HG03558 (cell line): ENCODE measurements at regions not wholly inside any gene's neighbourhood (a gene's known extent, or its start where the extent isn't known, plus 50 kb on each side); places are given as distances from the start of the nearest gene placed in this dataset.

Experiments used
- ATAC-seq: cut with Tn5 transposase; IDR thresholded peaks from one replicate; pipeline ENCODE4 v1.9.1; 2021; ENCODE audit warnings: moderate number of reproducible peaks; ENCODE audit not compliant: unreplicated experiment; ENCODE audit errors: extremely low read depth

GRCh38 chr5:125289606-125290005 lies 543.2 kb upstream of the ZNF608 start:
- no peak for ATAC-seq

GRCh38 chr5:125290935-125291334 lies 544.5 kb upstream of the ZNF608 start:
- ATAC-seq, result no peak

- ATAC-seq, result no peak
Measured at GRCh38 chr5:125291447-125291846, 545.0 kb upstream of the ZNF608 start.

- no peak for ATAC-seq
Measured at GRCh38 chr5:125293223-125293622, 546.8 kb upstream of the ZNF608 start.

- ATAC-seq, result no peak
Measured at GRCh38 chr5:125293726-125294125, 547.3 kb upstream of the ZNF608 start.

GRCh38 chr5:125294844-125295243 lies 548.4 kb upstream of the ZNF608 start:
- no peak for ATAC-seq

GRCh38 chr5:125295405-125295872 lies 549.0 kb upstream of the ZNF608 start:
- ATAC-seq, result no peak

GRCh38 chr5:125298258-125298657 lies 551.8 kb upstream of the ZNF608 start:
- ATAC-seq, result no peak

- no peak for ATAC-seq
Measured at GRCh38 chr5:125298746-125299379, 552.4 kb upstream of the ZNF608 start.

GRCh38 chr5:125301711-125302110 lies 555.3 kb upstream of the ZNF608 start:
- no peak for ATAC-seq

- ATAC-seq, result no peak
Measured at GRCh38 chr5:125302577-125302976, 556.1 kb upstream of the ZNF608 start.

- no peak for ATAC-seq
Measured at GRCh38 chr5:125306741-125307140, 560.3 kb upstream of the ZNF608 start.

- ATAC-seq, result no peak
Measured at GRCh38 chr5:125310749-125311148, 564.3 kb upstream of the ZNF608 start.

GRCh38 chr5:125311743-125312142 lies 565.3 kb upstream of the ZNF608 start:
- no peak for ATAC-seq

GRCh38 chr5:125313555-125313954 lies 567.1 kb upstream of the ZNF608 start:
- no peak for ATAC-seq

- no peak for ATAC-seq
Measured at GRCh38 chr5:125315306-125315705, 568.9 kb upstream of the ZNF608 start.

- no peak for ATAC-seq
Measured at GRCh38 chr5:125316391-125316790, 570.0 kb upstream of the ZNF608 start.

GRCh38 chr5:125316915-125317535 lies 570.6 kb upstream of the ZNF608 start:
- no peak for ATAC-seq

- no peak for ATAC-seq
Measured at GRCh38 chr5:125317536-125317995, 571.1 kb upstream of the ZNF608 start.

- no peak for ATAC-seq
Measured at GRCh38 chr5:125321654-125322053, 575.2 kb upstream of the ZNF608 start.

- ATAC-seq, result no peak
Measured at GRCh38 chr5:125323613-125324012, 577.2 kb upstream of the ZNF608 start.
